Liver (tissue), 3 donors: ENCODE measurements at regions not wholly inside any gene's neighbourhood (a gene's known extent, or its start where the extent isn't known, plus 50 kb on each side); places are given as distances from the start of the nearest gene placed in this dataset.

ENCODE experiments used
- EGR1 ChIP-seq, 2 donors: IDR thresholded peaks; 2 replicates each; pipeline ENCODE4 v1.6.1; 2016 to 2018; ENCODE audit warnings: antibody characterized with exemption in 2 of 2, low read depth in 2 of 2
- REST ChIP-seq: IDR thresholded peaks from 2 replicates; pipeline ENCODE4 v1.6.1; 2016; ENCODE audit warnings: antibody characterized with exemption, mild to moderate bottlenecking
- YY1 ChIP-seq: IDR thresholded peaks from 2 replicates; pipeline ENCODE4 v1.6.1; 2016; ENCODE audit warnings: antibody characterized with exemption, mild to moderate bottlenecking
- TF ChIP-seq, protein P1 (sequence below): fragments of 150-350 bp; IDR thresholded peaks from 2 replicates; pipeline ENCODE4 v1.5.1; 2017; ENCODE audit warnings: improper control_type of control experiment, low read depth, low read length; ENCODE audit not compliant: missing input control
- TF ChIP-seq, protein P2 (sequence below): IDR thresholded peaks from 2 replicates; pipeline ENCODE4 v1.6.1; 2016; ENCODE audit warnings: antibody characterized with exemption
- TF ChIP-seq, protein P3 (sequence below): IDR thresholded peaks from 2 replicates; pipeline ENCODE4 v1.6.1; 2016; ENCODE audit warnings: antibody characterized with exemption
- donor health status: healthy.
- donor health status: healthy.

DNA sequence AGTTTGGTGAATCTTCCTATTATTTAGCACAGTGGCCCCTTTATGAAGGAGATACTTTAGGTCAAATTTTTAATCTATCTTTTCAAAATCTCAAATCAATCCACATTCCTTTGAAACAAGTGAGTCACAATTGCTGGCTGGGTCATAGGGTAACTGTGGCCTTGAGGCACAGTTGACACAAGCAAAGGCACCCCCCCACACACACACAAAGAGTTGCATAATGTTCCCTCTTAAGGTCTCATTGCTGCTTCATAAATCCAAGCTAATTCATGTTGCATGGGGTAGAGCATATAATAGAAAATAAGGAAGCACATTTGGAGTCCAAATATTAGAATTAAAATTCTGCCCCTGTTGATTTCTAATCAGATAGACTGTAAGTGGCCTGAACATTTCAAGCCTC is 171.5 kb downstream of the DLEU7 start:
- TF ChIP-seq, protein P1, sequence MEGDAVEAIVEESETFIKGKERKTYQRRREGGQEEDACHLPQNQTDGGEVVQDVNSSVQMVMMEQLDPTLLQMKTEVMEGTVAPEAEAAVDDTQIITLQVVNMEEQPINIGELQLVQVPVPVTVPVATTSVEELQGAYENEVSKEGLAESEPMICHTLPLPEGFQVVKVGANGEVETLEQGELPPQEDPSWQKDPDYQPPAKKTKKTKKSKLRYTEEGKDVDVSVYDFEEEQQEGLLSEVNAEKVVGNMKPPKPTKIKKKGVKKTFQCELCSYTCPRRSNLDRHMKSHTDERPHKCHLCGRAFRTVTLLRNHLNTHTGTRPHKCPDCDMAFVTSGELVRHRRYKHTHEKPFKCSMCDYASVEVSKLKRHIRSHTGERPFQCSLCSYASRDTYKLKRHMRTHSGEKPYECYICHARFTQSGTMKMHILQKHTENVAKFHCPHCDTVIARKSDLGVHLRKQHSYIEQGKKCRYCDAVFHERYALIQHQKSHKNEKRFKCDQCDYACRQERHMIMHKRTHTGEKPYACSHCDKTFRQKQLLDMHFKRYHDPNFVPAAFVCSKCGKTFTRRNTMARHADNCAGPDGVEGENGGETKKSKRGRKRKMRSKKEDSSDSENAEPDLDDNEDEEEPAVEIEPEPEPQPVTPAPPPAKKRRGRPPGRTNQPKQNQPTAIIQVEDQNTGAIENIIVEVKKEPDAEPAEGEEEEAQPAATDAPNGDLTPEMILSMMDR = no peak
- TF ChIP-seq, protein P2, sequence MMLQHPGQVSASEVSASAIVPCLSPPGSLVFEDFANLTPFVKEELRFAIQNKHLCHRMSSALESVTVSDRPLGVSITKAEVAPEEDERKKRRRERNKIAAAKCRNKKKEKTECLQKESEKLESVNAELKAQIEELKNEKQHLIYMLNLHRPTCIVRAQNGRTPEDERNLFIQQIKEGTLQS = no peak
- TF ChIP-seq YY1 (no peak), EGR1 (IDR thresholded peaks at IDR 0.05; ENCODE audit: low read depth in 2 of 2) (no peak), REST (no peak)
- TF ChIP-seq, protein P3, sequence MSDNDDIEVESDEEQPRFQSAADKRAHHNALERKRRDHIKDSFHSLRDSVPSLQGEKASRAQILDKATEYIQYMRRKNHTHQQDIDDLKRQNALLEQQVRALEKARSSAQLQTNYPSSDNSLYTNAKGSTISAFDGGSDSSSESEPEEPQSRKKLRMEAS = no peak
